Activated CD8-positive, alpha-beta T cell treated with anti-CD3 and anti-CD28 coated beads, Interleukin-2, amount 10 ng/mL, durations not matched to agents 7 days and 5 days (primary cell): ENCODE measurements at regions not wholly inside any gene's neighbourhood (a gene's known extent, or its start where the extent isn't known, plus 50 kb on each side); places are given as distances from the start of the nearest gene placed in this dataset.
"Not testable (repeated sequence)": the region's sequence is repeated elsewhere in the genome, so short reads cannot be mapped to it uniquely, and the experiment has no call there.

Experiments
- ATAC-seq: fragments of 150-1000 bp; cut with Tn5 transposase; one replicate; pipeline ENCODE4 v1.10.0; 2021; ENCODE audit warnings: moderate library complexity
- CTCF ChIA-PET: fragments of 350-600 bp; sonication (Branson Sonifier 250); formaldehyde crosslinking; loops from one replicate; lab custom pipeline; 2021; ENCODE audit warnings: antibody characterized with exemption; lab: Charles Lee
- POLR2A ChIA-PET: fragments of 350-600 bp; sonication (Branson Sonifier 250); formaldehyde crosslinking; loops from one replicate; lab custom pipeline; 2021; ENCODE audit warnings: antibody characterized with exemption; lab: Charles Lee
- DNase-seq: peaks from one replicate; pipeline ENCODE4 v3.0.0-alpha.2; 2020
- H3K27ac Mint-ChIP-seq: one replicate; pipeline ENCODE4 v1.8.0; 2021; ENCODE audit warnings: mild to moderate bottlenecking, mixed read lengths
- H3K27me3 Mint-ChIP-seq: one replicate; pipeline ENCODE4 v1.8.0; 2021; ENCODE audit warnings: low read depth, mixed read lengths
- H3K36me3 Mint-ChIP-seq: one replicate; pipeline ENCODE4 v1.8.0; 2021; ENCODE audit warnings: low read depth, mixed read lengths
- H3K4me1 Mint-ChIP-seq: one replicate; pipeline ENCODE4 v1.8.0; 2021; ENCODE audit warnings: low read depth, mixed read lengths
- H3K4me3 Mint-ChIP-seq: one replicate; pipeline ENCODE4 v1.8.0; 2021; ENCODE audit warnings: mild to moderate bottlenecking, mixed read lengths
- H3K9me3 Mint-ChIP-seq: one replicate; pipeline ENCODE4 v1.8.0; 2022; ENCODE audit warnings: mixed read lengths; ENCODE audit not compliant: insufficient read depth

- Mint-ChIP-seq H3K36me3 (no peaks in the 10 kb centered on the region), H3K27me3 (no peaks in the 10 kb centered on the region), H3K4me3 (no peak overlapping the region), H3K4me1 (no peaks in the 10 kb centered on the region), H3K27ac (no peak overlapping the region), H3K9me3 (peaks cover 12% of the 10 kb centered on the region)
- ATAC-seq (no peak), DNase-seq (no peak)
- ChIA-PET POLR2A (no interaction called here), CTCF (no interaction called here)
These were observed 700.5 kb upstream of the CDH10 start for GRCh38 chr5:25345240-25345771.

- Mint-ChIP-seq H3K27me3 (no peaks in the 10 kb centered on the region), H3K4me3 (no peak overlapping the region), H3K27ac (no peak overlapping the region), H3K36me3 (no peaks in the 10 kb centered on the region), H3K9me3 (peaks cover 9% of the 10 kb centered on the region), H3K4me1 (no peaks in the 10 kb centered on the region)
- ChIA-PET CTCF (no interaction called here), POLR2A (no interaction called here)
- DNase-seq, result no peak
- no peak for ATAC-seq
These were observed 694.8 kb upstream of the CDH10 start for GRCh38 chr5:25339541-25339940.

- ChIA-PET POLR2A (no interaction called here), CTCF (no interaction called here)
- Mint-ChIP-seq H3K36me3 (no peaks in the 10 kb centered on the region), H3K9me3 (peaks cover 19% of the 10 kb centered on the region), H3K4me1 (no peaks in the 10 kb centered on the region), H3K4me3 (no peak overlapping the region), H3K27me3 (no peaks in the 10 kb centered on the region), H3K27ac (no peak overlapping the region)
- ATAC-seq (no peak), DNase-seq (no peak)
These were observed 689.6 kb upstream of the CDH10 start for GRCh38 chr5:25334350-25334749.

GRCh38 chr5:25330721-25331120 lies 685.9 kb upstream of the CDH10 start:
- Mint-ChIP-seq H3K27ac (no peak overlapping the region), H3K36me3 (no peaks in the 10 kb centered on the region), H3K27me3 (no peaks in the 10 kb centered on the region), H3K4me3 (no peak overlapping the region), H3K9me3 (peaks cover 19% of the 10 kb centered on the region), H3K4me1 (no peaks in the 10 kb centered on the region)
- POLR2A ChIA-PET, result no interaction called here
- DNase-seq, result no peak
- no peak for ATAC-seq
- CTCF ChIA-PET, result no interaction called here

GRCh38 chr5:25327172-25327571 lies 682.4 kb upstream of the CDH10 start:
- Mint-ChIP-seq H3K4me3 (no peak overlapping the region), H3K27me3 (no peaks in the 10 kb centered on the region), H3K36me3 (no peaks in the 10 kb centered on the region), H3K9me3 (peaks cover 10% of the 10 kb centered on the region), H3K27ac (no peak overlapping the region), H3K4me1 (no peaks in the 10 kb centered on the region)
- ChIA-PET POLR2A (no interaction called here), CTCF (no interaction called here)
- ATAC-seq (no peak), DNase-seq (no peak)

DNA sequence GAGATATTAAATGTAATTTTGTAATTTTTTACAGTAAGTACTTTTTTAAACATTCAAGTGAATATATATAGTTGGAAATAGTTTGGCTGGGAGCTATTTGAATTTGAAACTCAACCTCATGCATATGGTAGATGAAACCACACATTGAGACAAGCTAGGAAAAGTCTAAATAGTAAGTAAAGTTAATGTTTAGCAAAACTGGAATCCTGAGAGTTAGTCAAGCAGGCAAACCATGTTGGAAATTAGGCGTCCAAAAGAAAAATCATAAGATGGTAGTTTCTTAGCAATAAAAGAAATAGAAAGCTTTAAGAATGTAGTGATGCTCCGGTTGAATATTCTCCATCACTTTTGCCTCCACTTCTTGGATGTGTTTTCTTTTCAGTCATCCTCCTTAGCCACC lies 657.1 kb upstream of the CDH10 start:
- H3K4me1 Mint-ChIP-seq, result no peaks in the 10 kb centered on the region

DNA sequence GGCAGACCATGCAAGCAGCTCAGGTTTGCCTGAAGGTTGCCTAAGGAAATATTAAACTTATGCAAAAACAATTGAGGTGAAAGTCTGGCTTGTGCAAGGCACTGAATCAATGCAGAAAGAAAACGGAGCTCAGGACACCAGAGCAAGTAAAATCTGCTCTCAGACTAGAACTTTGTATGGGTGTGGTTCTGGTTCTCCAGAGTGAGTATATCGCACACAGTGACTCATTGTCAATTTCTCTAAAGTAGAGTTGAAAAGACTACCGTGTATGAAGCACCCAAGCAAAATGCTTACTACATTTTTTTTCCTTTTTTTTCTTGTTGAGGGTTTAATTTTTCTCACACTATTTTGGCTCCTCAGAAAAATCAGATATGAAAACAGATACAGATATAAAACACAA lies 650.3 kb upstream of the CDH10 start:
- Mint-ChIP-seq H3K27me3 (no peaks in the 10 kb centered on the region), H3K4me3 (no peak overlapping the region), H3K27ac (no peak overlapping the region), H3K36me3 (no peaks in the 10 kb centered on the region), H3K4me1 (no peaks in the 10 kb centered on the region), H3K9me3 (peaks cover 11% of the 10 kb centered on the region)
- POLR2A ChIA-PET, result no interaction called here
- CTCF ChIA-PET, result no interaction called here
- DNase-seq (no peak), ATAC-seq (no peak)

More for the DNA sequence above, 657.1 kb upstream of the CDH10 start:
- no peak overlapping the region for H3K4me3 Mint-ChIP-seq
- CTCF ChIA-PET, result no interaction called here
- DNase-seq (no peak), ATAC-seq (no peak)
- H3K27ac Mint-ChIP-seq, result no peak overlapping the region
- peaks cover 9% of the 10 kb centered on the region for H3K9me3 Mint-ChIP-seq
- POLR2A ChIA-PET, result no interaction called here
- no peaks in the 10 kb centered on the region for H3K27me3 Mint-ChIP-seq
- no peaks in the 10 kb centered on the region for H3K36me3 Mint-ChIP-seq

- DNase-seq, H3K27ac Mint-ChIP-seq, H3K4me1 Mint-ChIP-seq, ATAC-seq, H3K27me3 Mint-ChIP-seq, H3K36me3 Mint-ChIP-seq, CTCF ChIA-PET, POLR2A ChIA-PET, H3K4me3 Mint-ChIP-seq: not testable (repeated sequence)
- H3K9me3 Mint-ChIP-seq, result peaks cover 10% of the 10 kb centered on the region
These were observed 645.0 kb upstream of the CDH10 start for GRCh38 chr5:25289766-25290165.

DNA sequence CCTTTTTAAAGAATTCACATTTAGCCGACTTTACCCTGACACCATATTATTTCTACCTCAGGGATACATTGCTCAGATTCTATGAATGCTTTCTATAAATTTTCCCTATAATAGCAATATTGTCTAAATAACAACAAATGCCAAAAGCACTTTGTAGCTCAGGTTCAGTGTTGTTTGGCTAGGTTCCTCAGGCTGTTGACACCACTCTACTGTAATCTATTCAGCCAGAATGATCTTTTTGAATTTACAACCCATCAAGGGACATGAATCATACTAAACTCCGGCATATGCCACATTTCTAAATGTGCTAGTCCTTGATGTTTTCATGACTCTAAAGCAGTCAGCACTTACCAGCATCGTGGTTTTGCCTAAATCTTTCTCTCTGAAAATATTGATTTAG lies 641.5 kb upstream of the CDH10 start:
- H3K9me3 Mint-ChIP-seq, result peaks cover 19% of the 10 kb centered on the region
- H3K27ac Mint-ChIP-seq, result no peak overlapping the region
- H3K27me3 Mint-ChIP-seq, result no peaks in the 10 kb centered on the region
- ATAC-seq (no peak), DNase-seq (no peak)
- H3K4me1 Mint-ChIP-seq, result no peaks in the 10 kb centered on the region
- CTCF ChIA-PET, result no interaction called here
- no peak overlapping the region for H3K4me3 Mint-ChIP-seq
- no peaks in the 10 kb centered on the region for H3K36me3 Mint-ChIP-seq
- POLR2A ChIA-PET, result no interaction called here

DNA sequence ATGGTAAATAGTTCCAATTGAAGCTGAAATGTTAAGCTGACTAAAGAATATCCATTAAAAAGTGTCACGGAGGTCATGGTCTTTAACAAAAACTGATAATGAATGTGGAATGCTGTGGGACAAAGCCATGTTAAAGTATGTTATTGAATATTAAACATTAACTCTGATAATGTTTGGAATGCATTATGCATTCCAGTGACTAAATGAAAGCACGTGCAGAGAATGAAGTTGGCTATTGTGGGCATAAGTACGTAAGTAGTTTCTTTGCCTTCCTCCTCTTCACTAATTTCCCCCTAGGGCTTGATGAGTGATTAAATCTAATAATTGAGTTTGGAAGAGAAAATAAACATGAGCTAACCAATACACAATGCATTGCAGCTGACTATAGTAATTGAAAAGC lies 640.4 kb upstream of the CDH10 start:
- H3K9me3 Mint-ChIP-seq, result peaks cover 23% of the 10 kb centered on the region
- ChIA-PET POLR2A (no interaction called here), CTCF (no interaction called here)
- no peaks in the 10 kb centered on the region for H3K4me1 Mint-ChIP-seq
- no peaks in the 10 kb centered on the region for H3K36me3 Mint-ChIP-seq
- no peak overlapping the region for H3K4me3 Mint-ChIP-seq
- no peak overlapping the region for H3K27ac Mint-ChIP-seq
- H3K27me3 Mint-ChIP-seq, result no peaks in the 10 kb centered on the region
- no peak for ATAC-seq
- no peak for DNase-seq

- H3K27ac Mint-ChIP-seq, DNase-seq, POLR2A ChIA-PET, CTCF ChIA-PET, H3K4me1 Mint-ChIP-seq, H3K4me3 Mint-ChIP-seq, H3K36me3 Mint-ChIP-seq, ATAC-seq, H3K27me3 Mint-ChIP-seq: not testable (repeated sequence)
- peaks cover 23% of the 10 kb centered on the region for H3K9me3 Mint-ChIP-seq
These were observed 618.7 kb upstream of the CDH10 start for GRCh38 chr5:25263507-25263906.

- ChIA-PET POLR2A (no interaction called here), CTCF (no interaction called here)
- Mint-ChIP-seq H3K27ac (no peak overlapping the region), H3K36me3 (no peaks in the 10 kb centered on the region), H3K4me3 (no peak overlapping the region), H3K27me3 (no peaks in the 10 kb centered on the region), H3K4me1 (no peaks in the 10 kb centered on the region), H3K9me3 (peaks cover 20% of the 10 kb centered on the region)
- no peak for ATAC-seq
- DNase-seq, result no peak
These were observed 617.4 kb upstream of the CDH10 start for GRCh38 chr5:25262221-25262620.

DNA sequence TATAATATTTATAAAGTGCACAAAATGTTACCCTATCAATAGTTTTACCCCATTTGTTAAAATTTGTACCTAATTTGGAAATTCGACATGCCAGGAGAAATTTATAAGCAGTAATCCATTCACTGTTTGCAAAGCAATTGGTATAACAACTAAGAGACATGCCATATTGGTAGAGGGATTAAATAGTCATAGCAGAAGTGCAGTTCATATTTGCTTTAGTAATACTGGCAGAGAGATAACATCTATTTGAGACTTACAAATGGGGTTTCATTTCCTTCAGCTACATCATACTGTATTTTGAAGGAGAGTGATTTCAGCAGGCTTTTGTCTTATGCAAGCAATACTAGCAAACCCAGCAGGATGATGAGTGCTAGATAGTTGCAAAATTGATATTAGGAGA lies 610.4 kb upstream of the CDH10 start:
- Mint-ChIP-seq H3K4me1 (no peaks in the 10 kb centered on the region), H3K36me3 (no peaks in the 10 kb centered on the region), H3K9me3 (no peaks in the 10 kb centered on the region), H3K27ac (no peak overlapping the region), H3K27me3 (no peaks in the 10 kb centered on the region), H3K4me3 (no peak overlapping the region)
- DNase-seq (no peak), ATAC-seq (no peak)
- POLR2A ChIA-PET, result interaction anchor here (0.6 kb wide), 1 partner anchor 485 kb away, joined by 3 read pairs; no protein-coding TSS in a partner anchor
- CTCF ChIA-PET, result no interaction called here
